ENCODE measurements at regions not wholly inside any gene's neighbourhood (a gene's known extent, or its start where the extent isn't known, plus 50 kb on each side); places are given as distances from the start of the nearest gene placed in this dataset.
"Not testable (repeated sequence)": the region's sequence is repeated elsewhere in the genome, so short reads cannot be mapped to it uniquely, and the experiment has no call there.

DNA sequence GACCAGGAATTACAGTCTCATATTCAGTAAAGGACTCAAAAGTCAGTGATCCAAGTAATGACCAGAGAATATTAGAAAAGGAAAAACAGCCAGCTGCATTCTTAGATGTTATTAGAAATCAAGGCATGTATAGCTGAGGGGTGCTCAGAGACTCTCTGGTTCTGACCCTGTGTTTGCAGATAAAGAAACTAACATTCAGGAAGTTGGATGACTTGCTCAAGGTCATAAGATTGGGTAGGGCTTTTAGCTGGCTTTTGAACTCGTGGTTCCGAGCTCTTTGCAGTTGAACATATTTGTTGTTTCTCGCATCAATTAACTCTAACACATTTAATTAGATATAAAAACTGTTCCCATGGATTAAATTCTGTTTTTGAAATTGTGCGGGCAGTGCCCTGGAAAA lies 62.5 kb upstream of the ENPP6 start:
- 65 to 67% methylated on average over 4 of the region's 4 CpGs for WGBS, 2 donors
- FAIRE-seq (no peak), DNase-seq (no peak), ATAC-seq (no peak)
- Histone ChIP-seq H3K4me1 (no peaks in the 10 kb centered on the region), H3K9me3 (no peaks in the 10 kb centered on the region), H3K27me3 (no peaks in the 10 kb centered on the region), H3K27ac (no peak overlapping the region), H3K36me3 (no peaks in the 10 kb centered on the region), H3K4me3 (no peak overlapping the region)
- TF ChIP-seq, protein P1, sequence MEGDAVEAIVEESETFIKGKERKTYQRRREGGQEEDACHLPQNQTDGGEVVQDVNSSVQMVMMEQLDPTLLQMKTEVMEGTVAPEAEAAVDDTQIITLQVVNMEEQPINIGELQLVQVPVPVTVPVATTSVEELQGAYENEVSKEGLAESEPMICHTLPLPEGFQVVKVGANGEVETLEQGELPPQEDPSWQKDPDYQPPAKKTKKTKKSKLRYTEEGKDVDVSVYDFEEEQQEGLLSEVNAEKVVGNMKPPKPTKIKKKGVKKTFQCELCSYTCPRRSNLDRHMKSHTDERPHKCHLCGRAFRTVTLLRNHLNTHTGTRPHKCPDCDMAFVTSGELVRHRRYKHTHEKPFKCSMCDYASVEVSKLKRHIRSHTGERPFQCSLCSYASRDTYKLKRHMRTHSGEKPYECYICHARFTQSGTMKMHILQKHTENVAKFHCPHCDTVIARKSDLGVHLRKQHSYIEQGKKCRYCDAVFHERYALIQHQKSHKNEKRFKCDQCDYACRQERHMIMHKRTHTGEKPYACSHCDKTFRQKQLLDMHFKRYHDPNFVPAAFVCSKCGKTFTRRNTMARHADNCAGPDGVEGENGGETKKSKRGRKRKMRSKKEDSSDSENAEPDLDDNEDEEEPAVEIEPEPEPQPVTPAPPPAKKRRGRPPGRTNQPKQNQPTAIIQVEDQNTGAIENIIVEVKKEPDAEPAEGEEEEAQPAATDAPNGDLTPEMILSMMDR (IDR thresholded peaks at IDR 0.05) = no peak
- intact Hi-C loops (cut with DNase I) = no loop called here

DNA sequence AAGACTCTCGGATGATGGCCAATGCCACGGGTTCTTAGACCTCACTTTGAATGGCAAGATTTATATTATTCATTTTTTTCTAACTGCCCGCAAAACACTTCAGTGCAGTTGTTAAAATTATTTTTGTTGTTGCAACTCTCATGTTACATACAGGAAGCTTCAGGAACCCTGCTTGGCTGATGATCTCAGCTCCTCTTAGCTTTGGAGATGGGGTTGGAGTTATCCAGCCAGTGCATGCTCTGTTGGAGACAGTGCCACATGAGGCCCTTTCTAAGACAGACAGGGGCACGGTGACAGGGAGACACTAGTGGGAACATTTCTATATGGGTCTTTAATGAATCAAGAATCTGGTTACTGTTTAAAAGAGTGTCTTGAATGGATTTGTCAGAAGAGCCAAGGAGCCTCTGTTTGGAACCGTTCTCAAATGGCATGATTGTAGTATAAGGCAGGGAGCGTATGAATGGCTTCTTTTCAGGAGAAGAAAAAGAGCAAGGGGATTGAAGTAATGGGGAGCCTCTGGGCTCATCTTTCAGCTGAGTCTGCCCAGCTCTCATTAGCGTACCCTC lies 61.9 kb upstream of the ENPP6 start:
- Histone ChIP-seq H3K27ac (no peak overlapping the region), H3K4me3 (no peak overlapping the region), H3K9me3 (no peaks in the 10 kb centered on the region), H3K4me1 (no peaks in the 10 kb centered on the region), H3K27me3 (no peaks in the 10 kb centered on the region), H3K36me3 (no peaks in the 10 kb centered on the region)
- intact Hi-C loops (cut with DNase I) = loop anchor here in 1 of 3 donors (10.0 kb wide), 1 partner anchor 265 kb away; no protein-coding TSS in a partner anchor
- no peak for FAIRE-seq
- ATAC-seq = no peak
- TF ChIP-seq, protein P1 (IDR thresholded peaks at IDR 0.05) = no peak
- DNase-seq = no peak
- 89 to 93% methylated on average over 7 of the region's 7 CpGs for WGBS, 2 donors

DNA sequence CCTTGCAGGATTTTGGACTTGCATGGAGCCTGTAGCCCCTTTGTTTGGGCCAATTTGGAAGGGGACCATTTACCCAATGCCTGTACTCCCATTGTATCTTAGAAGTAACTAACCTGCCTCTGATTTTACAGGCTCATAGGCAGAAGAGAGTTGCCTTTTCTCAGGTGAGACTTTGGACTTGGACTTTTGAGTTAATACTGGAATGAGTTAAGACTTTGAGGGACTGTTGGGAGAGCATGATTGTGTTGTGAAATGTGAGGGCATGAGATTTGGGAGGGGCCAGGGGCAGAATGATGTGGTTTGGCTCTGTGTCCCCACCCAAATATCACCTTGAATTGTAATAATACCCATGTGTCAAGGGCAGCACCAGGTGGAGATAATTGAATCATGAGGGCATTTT lies 60.1 kb upstream of the ENPP6 start:
- not testable (repeated sequence) for ATAC-seq, FAIRE-seq
- intact Hi-C loops (cut with DNase I) = loop anchor here in 1 of 3 donors (10.0 kb wide), 1 partner anchor 267 kb away; no protein-coding TSS in a partner anchor

DNA sequence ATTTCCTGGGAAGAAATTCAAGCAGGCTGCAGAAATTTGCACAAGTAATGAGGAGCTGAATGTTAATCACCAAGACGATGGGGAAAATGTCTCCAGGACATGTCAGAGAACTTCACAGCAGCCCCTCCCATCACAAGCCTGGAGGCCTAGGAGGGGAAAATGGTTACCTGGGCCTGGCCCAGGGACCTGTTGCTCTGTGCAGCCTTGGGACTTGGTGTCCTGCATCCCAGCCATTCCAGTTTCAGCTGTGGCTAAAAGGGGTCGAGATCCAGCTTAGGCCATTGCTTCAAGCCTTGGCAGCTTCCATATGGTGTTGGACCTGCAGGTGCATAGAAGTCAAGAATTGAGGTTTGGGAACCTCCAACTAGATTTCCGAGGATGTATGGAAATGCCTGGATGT lies 59.3 kb upstream of the ENPP6 start:
- ATAC-seq, FAIRE-seq, H3K4me3 ChIP-seq, H3K9me3 ChIP-seq, H3K27ac ChIP-seq, H3K4me1 ChIP-seq, H3K36me3 ChIP-seq, DNase-seq, H3K27me3 ChIP-seq: not testable (repeated sequence)
- WGBS, 2 donors = 79 to 88% methylated on average over 3 of the region's 3 CpGs
- intact Hi-C loops (cut with DNase I) = loop anchor here in 1 of 3 donors (10.0 kb wide), 1 partner anchor 268 kb away; no protein-coding TSS in a partner anchor

More for the DNA sequence above, 60.1 kb upstream of the ENPP6 start:
- DNase-seq, H3K4me3 ChIP-seq, H3K27ac ChIP-seq, H3K36me3 ChIP-seq, H3K9me3 ChIP-seq, H3K27me3 ChIP-seq, H3K4me1 ChIP-seq: not testable (repeated sequence)

DNA sequence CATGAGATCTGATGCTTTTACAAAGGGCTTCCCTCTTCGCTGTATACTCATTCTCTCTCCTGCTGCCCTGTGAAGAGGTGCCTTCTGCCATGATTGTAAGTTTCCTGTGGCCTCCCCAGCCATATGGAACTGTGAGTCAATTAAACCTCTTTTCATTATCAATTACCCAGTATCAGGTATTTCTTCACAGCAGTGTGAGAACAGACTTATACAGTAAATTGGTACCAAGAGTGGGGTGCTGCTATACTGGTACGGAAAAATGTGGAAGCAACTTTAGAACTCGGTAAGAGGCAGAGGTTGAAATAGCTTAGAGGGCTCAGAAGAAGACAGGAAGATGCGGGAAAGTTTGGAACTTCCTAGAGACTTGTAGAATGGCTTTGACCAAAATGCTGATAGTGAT lies 58.7 kb upstream of the ENPP6 start:
- not testable (repeated sequence) for H3K27me3 ChIP-seq, H3K9me3 ChIP-seq, FAIRE-seq, H3K4me3 ChIP-seq, DNase-seq, ATAC-seq, H3K36me3 ChIP-seq, H3K4me1 ChIP-seq
- intact Hi-C loops (cut with DNase I) = loop anchor here in 1 of 3 donors (10.0 kb wide), 1 partner anchor 268 kb away; no protein-coding TSS in a partner anchor
- WGBS, 2 donors = 85 to 91% methylated on average over 4 of the region's 4 CpGs
- H3K27ac ChIP-seq = peak overlapping the region in 2 of 4 donors; percentile 14 to 27

DNA sequence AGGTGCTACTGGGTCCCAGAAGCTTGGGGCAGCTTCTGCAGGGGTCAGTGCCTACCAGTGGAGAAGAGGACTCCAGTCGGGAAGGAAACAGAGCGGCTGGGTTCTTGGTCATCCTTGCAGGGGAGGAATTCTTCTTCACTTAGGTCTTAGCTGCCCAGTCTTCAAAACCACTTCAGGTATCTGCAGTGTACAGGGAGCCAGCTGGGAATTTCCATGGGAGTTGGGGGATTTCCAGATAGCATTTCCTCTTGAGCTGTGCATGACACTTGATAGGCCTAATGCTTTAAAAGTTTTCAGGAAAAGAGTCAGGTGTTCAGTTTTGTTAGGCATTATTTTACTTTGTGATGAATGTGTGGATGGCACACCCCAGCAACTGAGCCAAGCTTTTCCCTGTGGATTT lies 58.1 kb upstream of the ENPP6 start:
- TF ChIP-seq, protein P1 (IDR thresholded peaks at IDR 0.05) = no peak
- Histone ChIP-seq H3K4me3 (no peak overlapping the region), H3K4me1 (no peaks in the 10 kb centered on the region), H3K9me3 (no peaks in the 10 kb centered on the region), H3K27me3 (no peaks in the 10 kb centered on the region), H3K36me3 (no peaks in the 10 kb centered on the region), H3K27ac (peak overlapping the region in 2 of 4 donors; percentile 27 to 35)
- intact Hi-C loops (cut with DNase I) = loop anchor here in 1 of 3 donors (10.0 kb wide), 1 partner anchor 269 kb away; no protein-coding TSS in a partner anchor
- WGBS, 2 donors = 71 to 82% methylated on average over 2 of the region's 2 CpGs
- ATAC-seq (peak in 2 of 4 donors; percentile 47 to 83), DNase-seq (no peak), FAIRE-seq (no peak)

Data from pancreas (tissue), 10 donors.